ENCODE measurements at regions not wholly inside any gene's neighbourhood (a gene's known extent, or its start where the extent isn't known, plus 50 kb on each side); places are given as distances from the start of the nearest gene placed in this dataset.

DNA sequence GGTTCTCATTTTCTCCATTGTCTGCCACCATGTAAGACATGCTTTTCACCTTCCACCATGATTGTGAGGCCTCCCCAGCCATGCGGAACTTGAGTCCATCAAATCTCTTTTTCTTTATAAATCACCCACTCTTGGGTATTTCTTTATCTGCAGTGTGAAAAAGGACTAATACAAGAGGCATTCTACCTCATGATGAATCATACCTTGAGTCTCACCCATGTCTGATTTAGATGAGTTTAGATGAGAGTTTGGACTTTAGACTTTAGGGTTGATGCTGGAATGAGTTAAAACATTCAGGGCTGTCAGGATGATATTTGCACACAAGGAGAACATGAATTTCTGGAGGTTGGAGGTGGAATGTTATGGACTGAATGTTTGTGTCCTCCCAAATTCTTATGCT, 545.6 kb downstream of the C6orf118 start:
- H3K27ac ChIP-seq (ENCODE audit: low read depth, low read length) = no peak overlapping the region
- no peak overlapping the region for H3K4me3 ChIP-seq (ENCODE audit: low read depth in 1 of 5, low read length in 5 of 5)
- H3K4me1 ChIP-seq (ENCODE audit: control insufficient read depth in 5 of 5, insufficient read depth in 5 of 5, low read length in 5 of 5) = no peaks in the 10 kb centered on the region
- peaks cover 0 to 7% (median 0%) of the 10 kb centered on the region in 5 donors for H3K9me3 ChIP-seq (ENCODE audit: control insufficient read depth in 5 of 5, low read length in 5 of 5)
- H3K36me3 ChIP-seq (ENCODE audit: control insufficient read depth in 5 of 5, insufficient read depth in 5 of 5, low read length in 5 of 5) = no peaks in the 10 kb centered on the region
- H3K27me3 ChIP-seq (ENCODE audit: control insufficient read depth in 5 of 5, insufficient read depth in 4 of 5, low read length in 5 of 5) = no peaks in the 10 kb centered on the region
- no peak overlapping the region for H3K9ac ChIP-seq (ENCODE audit: low read length in 5 of 5)

DNA sequence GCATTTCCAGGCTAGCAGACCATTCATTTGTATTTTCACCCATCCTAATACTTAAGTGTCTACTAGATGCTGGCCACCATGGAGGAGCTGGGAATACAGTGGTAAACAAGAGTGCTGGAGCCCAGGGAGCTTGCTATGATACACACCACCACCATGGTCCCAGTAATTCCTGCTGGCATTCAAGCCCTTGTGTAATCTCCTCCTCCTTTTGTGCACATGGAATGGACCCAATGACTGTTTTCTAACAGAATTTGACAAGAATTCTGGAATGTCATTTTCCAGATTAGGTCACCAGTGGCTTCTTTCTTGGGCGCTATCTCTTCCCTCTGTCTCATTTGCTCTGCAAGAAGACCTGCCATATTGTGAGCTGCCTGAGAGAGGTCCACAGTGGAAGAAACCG, 552.0 kb downstream of the C6orf118 start:
- no peak overlapping the region for H3K9ac ChIP-seq (ENCODE audit: low read length in 5 of 5)
- no peaks in the 10 kb centered on the region for H3K9me3 ChIP-seq (ENCODE audit: control insufficient read depth in 5 of 5, low read length in 5 of 5)
- no peak overlapping the region for H3K4me3 ChIP-seq (ENCODE audit: low read depth in 1 of 5, low read length in 5 of 5)
- no peaks in the 10 kb centered on the region for H3K36me3 ChIP-seq (ENCODE audit: control insufficient read depth in 5 of 5, insufficient read depth in 5 of 5, low read length in 5 of 5)
- no peak overlapping the region for H3K27ac ChIP-seq (ENCODE audit: low read depth, low read length)
- H3K27me3 ChIP-seq (ENCODE audit: control insufficient read depth in 5 of 5, insufficient read depth in 4 of 5, low read length in 5 of 5) = no peaks in the 10 kb centered on the region
- no peaks in the 10 kb centered on the region for H3K4me1 ChIP-seq (ENCODE audit: control insufficient read depth in 5 of 5, insufficient read depth in 5 of 5, low read length in 5 of 5)

DNA sequence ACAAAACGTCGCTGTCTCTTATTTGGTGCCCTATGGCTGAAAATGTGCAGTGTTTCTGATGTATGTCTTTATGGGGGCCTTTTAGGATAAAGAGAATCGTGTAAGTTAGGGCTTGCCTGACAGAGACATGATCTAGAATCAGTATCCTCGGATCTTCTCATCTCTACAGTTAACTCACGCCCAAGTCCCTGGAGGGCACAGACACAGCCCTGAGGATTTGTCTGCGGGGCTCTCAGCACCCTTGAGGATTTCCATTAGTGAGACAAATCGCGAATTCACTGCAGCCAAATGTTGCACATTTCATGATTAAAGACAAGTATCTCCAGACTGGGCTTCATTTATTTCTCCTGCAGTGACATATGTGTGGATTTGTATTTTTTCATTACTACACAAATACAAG, 552.7 kb downstream of the C6orf118 start:
- H3K36me3 ChIP-seq (ENCODE audit: control insufficient read depth in 5 of 5, insufficient read depth in 5 of 5, low read length in 5 of 5) = no peaks in the 10 kb centered on the region
- no peaks in the 10 kb centered on the region for H3K4me1 ChIP-seq (ENCODE audit: control insufficient read depth in 5 of 5, insufficient read depth in 5 of 5, low read length in 5 of 5)
- H3K27ac ChIP-seq (ENCODE audit: low read depth, low read length) = no peak overlapping the region
- H3K4me3 ChIP-seq (ENCODE audit: low read depth in 1 of 5, low read length in 5 of 5) = no peak overlapping the region
- no peaks in the 10 kb centered on the region for H3K9me3 ChIP-seq (ENCODE audit: control insufficient read depth in 5 of 5, low read length in 5 of 5)
- H3K27me3 ChIP-seq (ENCODE audit: control insufficient read depth in 5 of 5, insufficient read depth in 4 of 5, low read length in 5 of 5) = no peaks in the 10 kb centered on the region
- H3K9ac ChIP-seq (ENCODE audit: low read length in 5 of 5) = no peak overlapping the region

GRCh38 chr6:164756142-164756541, 553.3 kb downstream of the C6orf118 start:
- Histone ChIP-seq H3K4me1 (ENCODE audit: control insufficient read depth in 5 of 5, insufficient read depth in 5 of 5, low read length in 5 of 5) (no peaks in the 10 kb centered on the region), H3K27me3 (ENCODE audit: control insufficient read depth in 5 of 5, insufficient read depth in 4 of 5, low read length in 5 of 5) (no peaks in the 10 kb centered on the region), H3K9ac (ENCODE audit: low read length in 5 of 5) (no peak overlapping the region), H3K27ac (ENCODE audit: low read depth, low read length) (no peak overlapping the region), H3K36me3 (ENCODE audit: control insufficient read depth in 5 of 5, insufficient read depth in 5 of 5, low read length in 5 of 5) (no peaks in the 10 kb centered on the region), H3K9me3 (ENCODE audit: control insufficient read depth in 5 of 5, low read length in 5 of 5) (no peaks in the 10 kb centered on the region), H3K4me3 (ENCODE audit: low read depth in 1 of 5, low read length in 5 of 5) (no peak overlapping the region)

GRCh38 chr6:164753517-164753916, 555.9 kb downstream of the C6orf118 start:
- no peak overlapping the region for H3K9ac ChIP-seq (ENCODE audit: low read length in 5 of 5)
- H3K4me1 ChIP-seq (ENCODE audit: control insufficient read depth in 5 of 5, insufficient read depth in 5 of 5, low read length in 5 of 5) = peaks cover 0 to 4% (median 0%) of the 10 kb centered on the region in 5 donors
- no peaks in the 10 kb centered on the region for H3K27me3 ChIP-seq (ENCODE audit: control insufficient read depth in 5 of 5, insufficient read depth in 4 of 5, low read length in 5 of 5)
- no peaks in the 10 kb centered on the region for H3K9me3 ChIP-seq (ENCODE audit: control insufficient read depth in 5 of 5, low read length in 5 of 5)
- H3K36me3 ChIP-seq (ENCODE audit: control insufficient read depth in 5 of 5, insufficient read depth in 5 of 5, low read length in 5 of 5) = no peaks in the 10 kb centered on the region
- H3K4me3 ChIP-seq (ENCODE audit: low read depth in 1 of 5, low read length in 5 of 5) = no peak overlapping the region
- no peak overlapping the region for H3K27ac ChIP-seq (ENCODE audit: low read depth, low read length)

DNA sequence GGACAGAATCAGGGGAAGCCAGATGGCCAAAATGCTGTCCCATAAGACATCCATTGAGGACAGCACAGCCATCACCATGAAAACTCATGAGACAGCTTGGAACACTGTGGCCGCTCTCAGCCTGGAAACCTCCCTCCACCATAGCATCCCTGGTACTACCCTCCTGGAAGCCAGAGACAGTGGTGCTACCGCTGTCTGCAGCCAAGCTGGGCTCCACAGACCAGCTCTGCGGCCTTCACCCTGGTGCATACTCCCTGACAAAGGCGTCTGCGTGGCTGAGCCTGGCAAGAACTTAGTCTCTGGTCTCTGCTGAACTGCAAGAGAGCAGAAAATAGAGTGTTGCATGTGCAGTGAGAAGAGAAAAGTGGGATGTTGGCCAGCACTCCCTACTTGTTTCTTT, 558.0 kb downstream of the C6orf118 start:
- H3K9me3 ChIP-seq (ENCODE audit: control insufficient read depth in 5 of 5, low read length in 5 of 5) = peaks cover 0 to 2% (median 0%) of the 10 kb centered on the region in 5 donors
- H3K4me1 ChIP-seq (ENCODE audit: control insufficient read depth in 5 of 5, insufficient read depth in 5 of 5, low read length in 5 of 5) = peaks cover 0 to 4% (median 0%) of the 10 kb centered on the region in 5 donors
- H3K9ac ChIP-seq (ENCODE audit: low read length in 5 of 5) = no peak overlapping the region
- no peak overlapping the region for H3K4me3 ChIP-seq (ENCODE audit: low read depth in 1 of 5, low read length in 5 of 5)
- no peak overlapping the region for H3K27ac ChIP-seq (ENCODE audit: low read depth, low read length)
- H3K27me3 ChIP-seq (ENCODE audit: control insufficient read depth in 5 of 5, insufficient read depth in 4 of 5, low read length in 5 of 5) = no peaks in the 10 kb centered on the region
- H3K36me3 ChIP-seq (ENCODE audit: control insufficient read depth in 5 of 5, insufficient read depth in 5 of 5, low read length in 5 of 5) = no peaks in the 10 kb centered on the region

DNA sequence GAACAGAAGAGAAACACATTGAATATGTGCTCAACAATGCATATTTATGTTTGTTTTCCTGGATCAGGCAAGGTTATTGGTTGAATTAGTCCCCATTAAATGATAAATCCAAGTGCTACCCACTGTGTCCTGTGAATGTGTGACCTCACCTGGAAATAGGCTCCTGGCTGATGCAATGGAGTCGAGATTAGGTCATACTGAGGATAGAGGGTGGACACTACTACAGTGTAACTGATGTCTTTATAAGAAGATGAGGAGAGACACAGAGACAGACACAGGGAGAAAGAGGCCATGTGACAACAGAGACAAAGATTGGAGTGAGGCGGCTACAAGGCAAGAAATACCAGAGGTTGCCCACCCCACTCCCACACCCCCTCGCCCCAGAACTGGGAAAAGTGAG, 559.3 kb downstream of the C6orf118 start:
- H3K4me3 ChIP-seq (ENCODE audit: low read depth in 1 of 5, low read length in 5 of 5) = no peak overlapping the region
- no peaks in the 10 kb centered on the region for H3K36me3 ChIP-seq (ENCODE audit: control insufficient read depth in 5 of 5, insufficient read depth in 5 of 5, low read length in 5 of 5)
- no peak overlapping the region for H3K27ac ChIP-seq (ENCODE audit: low read depth, low read length)
- H3K4me1 ChIP-seq (ENCODE audit: control insufficient read depth in 5 of 5, insufficient read depth in 5 of 5, low read length in 5 of 5) = peaks cover 0 to 4% (median 0%) of the 10 kb centered on the region in 5 donors
- peaks cover 0 to 2% (median 0%) of the 10 kb centered on the region in 5 donors for H3K9me3 ChIP-seq (ENCODE audit: control insufficient read depth in 5 of 5, low read length in 5 of 5)
- H3K27me3 ChIP-seq (ENCODE audit: control insufficient read depth in 5 of 5, insufficient read depth in 4 of 5, low read length in 5 of 5) = no peaks in the 10 kb centered on the region
- no peak overlapping the region for H3K9ac ChIP-seq (ENCODE audit: low read length in 5 of 5)

GRCh38 chr6:164749221-164750064, 560.0 kb downstream of the C6orf118 start:
- Histone ChIP-seq H3K27ac (ENCODE audit: low read depth, low read length) (no peak overlapping the region), H3K9me3 (ENCODE audit: control insufficient read depth in 5 of 5, low read length in 5 of 5) (peaks cover 0 to 2% (median 0%) of the 10 kb centered on the region in 5 donors), H3K27me3 (ENCODE audit: control insufficient read depth in 5 of 5, insufficient read depth in 4 of 5, low read length in 5 of 5) (no peaks in the 10 kb centered on the region), H3K36me3 (ENCODE audit: control insufficient read depth in 5 of 5, insufficient read depth in 5 of 5, low read length in 5 of 5) (no peaks in the 10 kb centered on the region), H3K9ac (ENCODE audit: low read length in 5 of 5) (no peak overlapping the region), H3K4me3 (ENCODE audit: low read depth in 1 of 5, low read length in 5 of 5) (no peak overlapping the region), H3K4me1 (ENCODE audit: control insufficient read depth in 5 of 5, insufficient read depth in 5 of 5, low read length in 5 of 5) (peaks cover 0 to 4% (median 0%) of the 10 kb centered on the region in 5 donors)

GRCh38 chr6:164744301-164744700, 565.1 kb downstream of the C6orf118 start:
- peaks cover 0 to 2% (median 0%) of the 10 kb centered on the region in 5 donors for H3K9me3 ChIP-seq (ENCODE audit: control insufficient read depth in 5 of 5, low read length in 5 of 5)
- H3K4me1 ChIP-seq (ENCODE audit: control insufficient read depth in 5 of 5, insufficient read depth in 5 of 5, low read length in 5 of 5) = peaks cover 0 to 4% (median 0%) of the 10 kb centered on the region in 5 donors
- no peaks in the 10 kb centered on the region for H3K36me3 ChIP-seq (ENCODE audit: control insufficient read depth in 5 of 5, insufficient read depth in 5 of 5, low read length in 5 of 5)
- H3K4me3 ChIP-seq (ENCODE audit: low read depth in 1 of 5, low read length in 5 of 5) = no peak overlapping the region
- H3K27ac ChIP-seq (ENCODE audit: low read depth, low read length) = no peak overlapping the region
- peaks cover 0 to 2% (median 0%) of the 10 kb centered on the region in 5 donors for H3K27me3 ChIP-seq (ENCODE audit: control insufficient read depth in 5 of 5, insufficient read depth in 4 of 5, low read length in 5 of 5)
- no peak overlapping the region for H3K9ac ChIP-seq (ENCODE audit: low read length in 5 of 5)

DNA sequence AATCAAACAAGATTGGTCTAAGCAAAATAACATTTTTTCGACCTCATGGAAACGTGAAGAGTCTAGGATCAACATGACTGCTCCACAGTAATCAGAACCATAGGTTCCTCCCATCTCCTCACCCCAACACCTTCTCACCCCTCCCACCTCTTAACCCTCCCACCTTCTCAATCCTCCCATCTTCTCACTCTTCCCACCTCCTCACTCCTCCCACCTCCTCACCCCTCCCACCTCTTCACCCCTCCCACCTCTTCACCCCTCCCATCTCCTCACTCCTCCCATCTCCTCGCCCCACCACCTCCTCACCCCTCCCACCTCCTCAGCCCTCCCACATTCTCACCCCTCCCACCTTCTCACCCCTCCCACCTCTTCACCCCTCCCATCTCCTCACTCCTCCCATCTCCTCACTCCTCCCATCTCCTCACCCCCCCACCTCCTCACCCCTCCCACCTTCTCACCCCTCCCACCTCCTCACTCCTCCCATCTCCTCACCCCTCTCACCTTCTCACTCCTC, 567.4 kb downstream of the C6orf118 start:
- H3K9me3 ChIP-seq (ENCODE audit: control insufficient read depth in 5 of 5, low read length in 5 of 5) = peaks cover 0 to 5% (median 0%) of the 10 kb centered on the region in 5 donors
- H3K4me1 ChIP-seq (ENCODE audit: control insufficient read depth in 5 of 5, insufficient read depth in 5 of 5, low read length in 5 of 5) = no peaks in the 10 kb centered on the region
- H3K9ac ChIP-seq (ENCODE audit: low read length in 5 of 5) = no peak overlapping the region
- no peak overlapping the region for H3K27ac ChIP-seq (ENCODE audit: low read depth, low read length)
- no peak overlapping the region for H3K4me3 ChIP-seq (ENCODE audit: low read depth in 1 of 5, low read length in 5 of 5)
- no peaks in the 10 kb centered on the region for H3K36me3 ChIP-seq (ENCODE audit: control insufficient read depth in 5 of 5, insufficient read depth in 5 of 5, low read length in 5 of 5)
- peaks cover 0 to 2% (median 0%) of the 10 kb centered on the region in 5 donors for H3K27me3 ChIP-seq (ENCODE audit: control insufficient read depth in 5 of 5, insufficient read depth in 4 of 5, low read length in 5 of 5)

Data from subcutaneous abdominal adipose tissue (tissue), 5 donors.